ENCODE measurements at regions not wholly inside any gene's neighbourhood (a gene's known extent, or its start where the extent isn't known, plus 50 kb on each side); places are given as distances from the start of the nearest gene placed in this dataset.
"Not testable (repeated sequence)": the region's sequence is repeated elsewhere in the genome, so short reads cannot be mapped to it uniquely, and the experiment has no call there.

DNA sequence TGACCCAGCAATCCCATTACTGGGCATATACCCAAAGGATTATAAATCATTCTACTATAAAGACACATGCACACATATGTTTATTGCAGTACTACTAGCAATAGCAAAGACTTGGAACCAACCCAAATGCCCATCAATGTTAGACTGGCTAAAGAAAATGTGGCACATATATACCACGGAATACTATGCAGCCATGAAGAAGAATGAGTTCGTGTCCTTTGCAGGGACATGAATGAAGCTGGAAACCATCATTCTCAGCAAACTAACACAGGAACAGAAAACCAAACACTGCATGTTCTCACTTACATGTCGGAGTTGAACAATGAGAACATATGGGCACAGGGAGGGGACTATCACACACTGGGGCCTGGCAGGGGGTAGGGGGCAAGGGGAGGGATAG, 183.0 kb downstream of the HACE1 start:
- H3K36me3 Mint-ChIP-seq; H3K9me3 Mint-ChIP-seq (ENCODE audit: low read depth): not testable (repeated sequence)

DNA sequence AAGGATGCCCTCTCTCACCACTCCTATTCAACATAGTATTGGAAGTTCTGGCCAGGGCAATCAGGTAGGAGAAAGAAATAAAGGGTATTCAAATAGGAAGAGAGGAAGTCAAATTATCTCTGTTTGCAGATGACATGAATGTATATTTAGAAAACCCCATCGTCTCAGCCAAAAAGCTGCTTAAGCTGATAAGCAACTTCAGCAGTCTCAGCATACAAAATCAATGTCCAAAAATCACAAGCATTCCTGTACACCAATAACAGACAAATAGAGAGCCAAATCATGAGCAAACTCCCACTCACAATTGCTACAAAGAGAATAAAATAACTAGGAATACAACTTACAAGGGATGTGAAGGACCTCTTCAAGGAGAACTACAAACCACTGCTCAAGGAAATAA, 184.6 kb downstream of the HACE1 start:
- H3K9me3 Mint-ChIP-seq (ENCODE audit: low read depth); H3K27me3 Mint-ChIP-seq; H3K27ac Mint-ChIP-seq; ATAC-seq; DNase-seq; H3K4me3 Mint-ChIP-seq; CTCF ChIA-PET; H3K4me1 Mint-ChIP-seq; H3K36me3 Mint-ChIP-seq: not testable (repeated sequence)

More for the DNA sequence above, 183.0 kb downstream of the HACE1 start:
- CTCF ChIA-PET, DNase-seq, ATAC-seq, H3K4me1 Mint-ChIP-seq, H3K27ac Mint-ChIP-seq, H3K27me3 Mint-ChIP-seq, H3K4me3 Mint-ChIP-seq: not testable (repeated sequence)

DNA sequence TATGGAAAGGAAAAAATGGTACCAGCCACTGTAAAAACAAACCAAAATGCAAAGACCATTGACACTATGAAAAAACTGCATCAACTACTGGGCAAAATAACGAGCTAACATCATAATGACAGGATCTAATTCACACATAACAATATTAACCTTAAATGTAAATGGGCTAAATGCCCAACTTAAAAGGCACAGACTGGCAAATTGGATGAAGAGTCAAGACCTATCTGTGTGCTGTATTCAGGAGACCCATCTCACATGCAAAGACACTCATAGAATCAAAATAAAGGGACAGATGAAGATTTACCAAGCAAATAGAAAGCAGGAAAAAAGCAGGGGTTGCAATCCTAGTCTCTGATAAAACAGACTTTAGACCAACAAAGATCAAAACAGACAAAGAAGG, 186.6 kb downstream of the HACE1 start:
- not testable (repeated sequence) for H3K9me3 Mint-ChIP-seq (ENCODE audit: low read depth); H3K27ac Mint-ChIP-seq

DNA sequence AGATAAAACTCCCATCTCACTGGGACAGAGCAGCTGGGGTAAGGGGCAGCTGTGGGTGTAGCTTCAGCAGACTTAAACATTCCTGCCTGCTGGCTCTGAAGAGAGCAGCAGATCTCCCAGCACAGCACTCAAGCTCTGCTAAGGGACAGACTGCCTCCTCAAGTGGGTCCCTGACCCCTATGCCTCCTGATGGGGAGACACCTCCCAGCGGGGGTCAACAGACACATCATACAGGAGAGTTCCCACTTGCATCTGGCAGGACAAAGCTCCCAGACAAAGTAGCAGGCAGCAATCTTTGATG, 188.2 kb downstream of the HACE1 start:
- H3K27ac Mint-ChIP-seq; H3K36me3 Mint-ChIP-seq; CTCF ChIA-PET; H3K4me1 Mint-ChIP-seq; DNase-seq; H3K9me3 Mint-ChIP-seq (ENCODE audit: low read depth); H3K27me3 Mint-ChIP-seq; ATAC-seq; H3K4me3 Mint-ChIP-seq: not testable (repeated sequence)

More for the DNA sequence above, 186.6 kb downstream of the HACE1 start:
- ATAC-seq, CTCF ChIA-PET, H3K36me3 Mint-ChIP-seq, H3K4me3 Mint-ChIP-seq, DNase-seq, H3K27me3 Mint-ChIP-seq, H3K4me1 Mint-ChIP-seq: not testable (repeated sequence)

DNA sequence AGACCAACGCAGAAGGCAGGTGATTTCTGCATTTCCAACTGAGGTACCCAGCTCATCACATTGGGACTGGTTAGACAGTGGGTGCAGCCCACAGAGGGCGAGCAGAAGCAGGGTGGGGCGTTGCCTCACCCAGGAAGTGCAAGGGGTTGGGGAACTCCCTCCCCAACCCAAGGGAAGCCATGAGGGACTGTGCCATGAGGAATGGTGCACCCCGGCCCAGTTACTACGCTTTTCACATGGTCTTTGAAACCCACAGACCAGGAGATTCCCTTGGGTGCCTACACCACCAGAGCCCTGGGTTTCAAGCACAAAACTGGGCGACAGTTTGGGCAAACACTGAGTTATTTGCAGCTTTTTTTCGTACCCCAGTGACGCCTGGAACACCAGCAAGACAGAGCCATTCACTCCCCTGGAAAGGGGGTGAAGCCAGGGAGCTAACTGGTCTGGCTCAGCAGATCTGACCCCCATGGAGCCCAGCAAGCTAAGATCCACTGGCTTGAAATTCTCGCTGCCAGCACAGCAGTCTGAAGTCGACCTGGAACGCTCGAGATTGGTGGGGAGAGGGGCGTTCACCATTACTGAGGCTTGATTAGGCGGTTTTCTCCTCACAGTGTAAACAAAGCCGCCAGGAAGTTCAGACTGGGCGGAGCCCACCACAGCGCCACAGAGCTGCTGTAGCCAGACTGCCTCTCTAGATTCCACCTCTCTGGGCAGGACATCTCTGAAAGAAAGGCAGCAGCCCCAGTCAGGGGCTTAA, 188.7 kb downstream of the HACE1 start:
- H3K4me1 Mint-ChIP-seq; H3K36me3 Mint-ChIP-seq; ATAC-seq; H3K4me3 Mint-ChIP-seq; H3K9me3 Mint-ChIP-seq (ENCODE audit: low read depth); CTCF ChIA-PET; H3K27me3 Mint-ChIP-seq: not testable (repeated sequence)
- H3K27ac Mint-ChIP-seq: peak overlapping the region; percentile 58
- DNase-seq: peak; percentile 41

DNA sequence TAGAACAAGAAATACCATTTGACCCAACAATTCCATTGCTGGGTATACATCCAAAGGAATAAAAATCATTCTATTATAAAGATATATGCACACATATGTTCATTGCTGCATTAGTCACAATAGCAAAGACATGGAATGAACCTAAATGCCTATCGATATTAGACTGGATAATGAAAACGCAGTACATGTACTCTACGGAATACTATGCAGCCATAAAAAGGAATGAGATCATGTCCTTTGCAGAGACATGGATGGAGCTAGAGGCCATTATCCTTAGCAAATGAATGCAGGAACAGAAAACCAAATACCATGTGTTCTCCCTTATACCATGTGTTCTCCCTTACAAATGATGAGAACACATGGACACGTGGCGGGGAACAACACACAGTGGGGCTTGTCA, 190.2 kb downstream of the HACE1 start:
- Mint-ChIP-seq H3K36me3 (peaks cover 2% of the 10 kb centered on the region), H3K4me1 (no peaks in the 10 kb centered on the region), H3K4me3 (no peak overlapping the region), H3K9me3 (ENCODE audit: low read depth) (no peaks in the 10 kb centered on the region), H3K27me3 (peaks cover 3% of the 10 kb centered on the region), H3K27ac (no peak overlapping the region)
- CTCF ChIA-PET: no interaction called here
- ATAC-seq: no peak
- no peak for DNase-seq

DNA sequence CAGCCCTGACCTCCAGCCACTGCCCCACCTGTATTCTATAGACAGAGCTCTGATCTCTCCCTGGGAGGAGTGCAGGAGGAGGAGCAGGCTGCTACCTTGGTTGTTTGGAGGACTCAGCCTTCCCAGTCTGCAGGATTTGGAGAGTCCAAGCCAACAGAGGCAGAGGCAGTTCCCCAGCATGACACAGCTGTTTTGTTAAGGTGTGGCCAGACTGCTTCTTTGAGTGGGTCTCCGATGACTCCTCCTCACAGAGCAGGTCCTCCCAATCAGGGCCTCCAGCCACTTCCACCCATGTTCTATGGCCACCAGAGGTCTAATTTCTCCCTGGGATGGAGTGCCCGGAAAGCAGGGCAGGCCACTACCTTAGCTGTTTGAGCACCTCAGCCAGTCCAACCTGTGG, 203.5 kb downstream of the HACE1 start:
- Mint-ChIP-seq H3K27me3 (no peaks in the 10 kb centered on the region), H3K27ac (no peak overlapping the region), H3K9me3 (ENCODE audit: low read depth) (no peaks in the 10 kb centered on the region), H3K36me3 (no peaks in the 10 kb centered on the region), H3K4me3 (no peak overlapping the region), H3K4me1 (peaks cover 4% of the 10 kb centered on the region)
- DNase-seq: no peak
- ATAC-seq: no peak
- CTCF ChIA-PET: no interaction called here

DNA sequence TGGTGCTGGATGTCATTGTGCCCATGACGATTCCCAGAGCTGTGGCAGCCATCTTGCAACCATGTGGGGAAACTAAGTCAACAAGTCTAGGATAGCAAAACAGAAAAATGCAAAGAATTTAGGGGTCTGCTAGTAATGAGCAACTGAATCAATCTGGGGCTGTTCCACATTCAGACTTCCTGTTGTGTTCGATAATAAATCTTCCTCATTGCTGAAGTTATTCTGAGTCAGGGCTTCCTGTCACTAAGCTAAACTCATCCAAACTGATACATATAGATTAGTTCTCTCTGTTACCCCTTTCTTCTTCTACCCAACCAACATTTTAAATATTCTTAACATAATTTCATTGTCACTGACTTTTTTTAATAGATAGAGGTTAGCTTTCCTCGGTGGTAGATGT, 205.9 kb downstream of the HACE1 start:
- no peak overlapping the region for H3K4me3 Mint-ChIP-seq
- no peak for DNase-seq
- no peak overlapping the region for H3K27ac Mint-ChIP-seq
- peaks cover 4% of the 10 kb centered on the region for H3K4me1 Mint-ChIP-seq
- CTCF ChIA-PET: no interaction called here
- no peaks in the 10 kb centered on the region for H3K36me3 Mint-ChIP-seq
- H3K9me3 Mint-ChIP-seq (ENCODE audit: low read depth): no peaks in the 10 kb centered on the region
- no peaks in the 10 kb centered on the region for H3K27me3 Mint-ChIP-seq
- no peak for ATAC-seq

DNA sequence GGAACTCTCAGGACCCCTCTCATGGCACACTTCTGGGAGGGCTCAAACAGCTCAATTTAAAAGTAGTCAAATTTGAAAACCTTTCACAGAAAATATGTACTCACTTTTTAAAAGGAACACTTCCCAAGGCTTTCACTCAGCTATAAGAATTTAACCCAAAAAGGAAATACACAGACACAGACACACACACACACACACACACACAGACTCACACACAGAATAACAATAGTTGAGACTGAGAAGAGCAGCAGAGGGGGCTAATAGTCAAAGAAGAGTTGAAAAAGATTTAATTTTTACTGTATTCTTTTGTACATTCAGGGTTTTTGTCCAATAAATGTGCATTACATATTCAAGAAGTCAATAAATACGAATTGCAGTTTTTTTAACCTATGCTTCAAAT, 211.4 kb downstream of the HACE1 start:
- no peaks in the 10 kb centered on the region for H3K9me3 Mint-ChIP-seq (ENCODE audit: low read depth)
- DNase-seq (no peak), ATAC-seq (no peak)
- no peaks in the 10 kb centered on the region for H3K36me3 Mint-ChIP-seq
- no peaks in the 10 kb centered on the region for H3K4me1 Mint-ChIP-seq
- peaks cover 5% of the 10 kb centered on the region for H3K27me3 Mint-ChIP-seq
- no peak overlapping the region for H3K27ac Mint-ChIP-seq
- CTCF ChIA-PET: no interaction called here
- no peak overlapping the region for H3K4me3 Mint-ChIP-seq

DNA sequence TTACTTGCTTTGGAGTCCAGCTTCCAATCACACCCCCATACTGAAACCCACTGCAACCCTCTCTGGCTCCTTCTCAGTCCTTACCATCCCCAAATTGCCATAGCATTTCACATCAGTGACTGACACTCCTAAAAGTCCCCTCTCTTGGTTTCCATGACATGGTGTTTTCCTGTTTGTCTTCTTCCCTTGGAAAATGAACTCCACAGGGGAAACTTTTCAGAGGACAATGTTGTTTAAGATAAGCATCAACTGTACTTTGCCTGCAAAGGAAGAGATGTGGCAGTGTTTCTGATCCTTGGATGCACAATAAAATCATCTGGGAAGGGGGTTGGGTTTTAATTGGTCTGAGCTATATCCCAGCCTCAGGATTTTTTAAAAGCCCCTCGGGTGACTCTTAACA, 214.9 kb downstream of the HACE1 start:
- DNase-seq (no peak), ATAC-seq (no peak)
- H3K27me3 Mint-ChIP-seq: peaks cover 5% of the 10 kb centered on the region
- no peak overlapping the region for H3K4me3 Mint-ChIP-seq
- CTCF ChIA-PET: no interaction called here
- H3K27ac Mint-ChIP-seq: no peak overlapping the region
- H3K36me3 Mint-ChIP-seq: no peaks in the 10 kb centered on the region
- no peaks in the 10 kb centered on the region for H3K9me3 Mint-ChIP-seq (ENCODE audit: low read depth)
- no peaks in the 10 kb centered on the region for H3K4me1 Mint-ChIP-seq

DNA sequence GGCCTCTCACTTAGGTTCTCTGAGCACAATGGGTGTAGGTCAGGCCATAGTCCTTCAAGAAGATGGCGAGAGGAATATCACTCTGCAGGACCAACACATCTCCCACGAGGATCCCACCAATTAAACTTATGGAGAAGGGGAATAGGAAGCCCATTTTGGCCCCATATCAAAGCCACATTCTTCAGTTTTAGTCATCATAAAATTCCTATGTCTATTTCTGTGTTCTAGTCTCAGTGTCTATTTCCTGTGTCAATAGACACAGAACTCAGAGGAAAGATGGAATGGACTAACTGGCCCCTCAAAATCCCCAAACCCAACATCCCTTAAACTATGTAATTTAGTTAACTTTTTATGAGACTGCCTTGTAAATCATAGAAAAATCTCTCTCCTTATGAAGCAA, 216.8 kb downstream of the HACE1 start:
- Mint-ChIP-seq H3K4me1 (peaks cover 10% of the 10 kb centered on the region), H3K27me3 (peaks cover 6% of the 10 kb centered on the region), H3K4me3 (no peak overlapping the region)

DNA sequence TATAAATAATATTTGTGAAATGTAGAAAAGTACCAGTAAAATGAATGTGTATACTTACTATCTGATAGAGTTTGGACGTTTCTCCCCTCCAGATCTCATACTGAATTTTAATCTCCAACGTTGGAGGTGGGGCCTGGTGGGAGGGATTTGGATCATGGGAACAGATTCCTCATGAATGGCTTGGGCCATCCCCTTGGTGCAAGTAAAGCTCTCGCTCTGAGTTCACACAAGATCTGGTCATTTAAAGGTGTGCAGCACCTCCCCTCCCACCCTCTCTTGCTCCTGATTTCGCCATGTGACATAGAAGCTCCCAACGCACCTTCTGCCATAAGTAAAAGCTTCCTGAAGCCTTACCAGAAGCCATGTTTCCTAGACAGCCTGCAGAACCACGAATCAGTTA, 219.0 kb downstream of the HACE1 start:
- peaks cover 10% of the 10 kb centered on the region for H3K4me1 Mint-ChIP-seq

More for the DNA sequence above, 216.8 kb downstream of the HACE1 start:
- Mint-ChIP-seq H3K9me3 (ENCODE audit: low read depth) (no peaks in the 10 kb centered on the region), H3K27ac (no peak overlapping the region), H3K36me3 (no peaks in the 10 kb centered on the region)
- CTCF ChIA-PET: no interaction called here
- ATAC-seq (no peak), DNase-seq (no peak)

DNA sequence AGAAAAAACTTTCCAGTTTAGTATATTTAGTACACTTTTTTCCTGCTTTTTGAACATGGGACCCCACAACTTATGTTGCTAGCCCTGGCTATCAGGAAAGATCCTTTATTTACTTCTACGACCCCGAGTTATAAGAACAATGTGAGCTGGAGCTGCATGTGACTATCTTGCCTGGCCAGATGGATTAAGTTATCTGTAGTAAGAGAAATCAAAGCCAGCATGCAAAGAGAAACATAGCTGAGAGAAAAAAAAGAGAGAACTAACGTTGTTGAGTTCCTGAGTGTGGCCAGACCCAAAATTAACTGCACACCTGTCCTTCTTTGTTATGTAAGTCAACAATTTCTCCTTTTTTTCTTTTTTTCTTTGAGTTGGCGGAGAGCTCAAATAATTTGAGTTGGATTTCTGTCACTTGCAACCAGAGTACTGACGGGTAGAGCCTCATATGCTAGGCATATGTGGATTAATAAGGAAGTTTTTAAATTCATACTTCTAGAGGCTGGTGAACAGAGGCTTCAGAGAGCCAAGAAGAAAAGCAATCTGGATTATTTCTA, 219.5 kb downstream of the HACE1 start:
- CTCF ChIA-PET: no interaction called here
- H3K27me3 Mint-ChIP-seq: peaks cover 5% of the 10 kb centered on the region
- no peaks in the 10 kb centered on the region for H3K9me3 Mint-ChIP-seq (ENCODE audit: low read depth)
- H3K4me3 Mint-ChIP-seq: no peak overlapping the region
- ATAC-seq (no peak), DNase-seq (no peak)
- peaks cover 10% of the 10 kb centered on the region for H3K4me1 Mint-ChIP-seq
- no peaks in the 10 kb centered on the region for H3K36me3 Mint-ChIP-seq
- no peak overlapping the region for H3K27ac Mint-ChIP-seq

More for the DNA sequence above, 219.0 kb downstream of the HACE1 start:
- CTCF ChIA-PET: no interaction called here
- peaks cover 11% of the 10 kb centered on the region for H3K27me3 Mint-ChIP-seq
- no peak for ATAC-seq
- no peak for DNase-seq
- H3K27ac Mint-ChIP-seq: no peak overlapping the region
- no peaks in the 10 kb centered on the region for H3K36me3 Mint-ChIP-seq
- H3K4me3 Mint-ChIP-seq: no peak overlapping the region
- H3K9me3 Mint-ChIP-seq (ENCODE audit: low read depth): no peaks in the 10 kb centered on the region

DNA sequence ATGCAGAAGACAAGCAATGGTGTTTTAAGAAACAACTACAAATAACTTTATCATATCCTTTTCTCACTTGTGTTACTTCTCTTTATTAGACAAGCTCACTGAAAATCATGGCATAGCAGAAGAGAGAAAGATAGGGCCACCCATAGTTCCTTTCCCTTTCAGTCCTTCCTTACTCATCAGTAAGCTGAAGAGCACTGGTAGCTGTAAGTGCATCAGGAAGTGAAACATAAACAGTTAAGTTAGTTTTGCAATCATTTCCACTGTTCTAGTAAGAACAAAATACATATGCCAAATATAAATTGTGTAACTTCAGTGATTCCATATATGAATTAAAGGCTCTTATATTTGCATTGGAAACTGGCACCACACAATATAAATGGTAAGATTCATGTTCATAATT, 220.1 kb downstream of the HACE1 start:
- CTCF ChIA-PET: no interaction called here
- DNase-seq: no peak
- no peaks in the 10 kb centered on the region for H3K9me3 Mint-ChIP-seq (ENCODE audit: low read depth)
- ATAC-seq: no peak
- peaks cover 5% of the 10 kb centered on the region for H3K27me3 Mint-ChIP-seq
- H3K4me1 Mint-ChIP-seq: peaks cover 10% of the 10 kb centered on the region
- H3K36me3 Mint-ChIP-seq: no peaks in the 10 kb centered on the region
- no peak overlapping the region for H3K4me3 Mint-ChIP-seq
- no peak overlapping the region for H3K27ac Mint-ChIP-seq

DNA sequence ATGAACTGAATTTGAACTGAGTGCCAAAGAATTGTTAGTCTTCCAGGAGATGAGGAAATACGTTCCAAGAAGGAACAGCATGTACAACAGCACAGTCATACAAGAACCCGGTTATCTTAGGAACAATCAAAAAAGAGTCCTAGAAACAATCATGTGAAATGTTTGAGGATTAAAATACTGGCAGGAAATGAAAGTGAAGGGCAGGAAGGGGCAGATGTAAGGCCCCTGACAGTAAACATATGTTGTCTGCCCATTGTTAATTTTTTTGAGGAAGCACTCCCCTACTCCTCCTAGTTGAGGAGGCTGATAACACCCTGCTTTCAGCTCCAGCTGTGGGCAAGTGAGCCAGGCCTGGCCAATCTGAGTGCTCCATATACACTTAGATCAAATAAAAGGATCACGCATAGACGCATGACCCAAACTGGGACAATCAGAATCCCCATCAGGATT, 220.9 kb downstream of the HACE1 start:
- DNase-seq (no peak), ATAC-seq (no peak)
- Mint-ChIP-seq H3K27ac (no peak overlapping the region), H3K9me3 (ENCODE audit: low read depth) (no peaks in the 10 kb centered on the region), H3K36me3 (no peaks in the 10 kb centered on the region), H3K4me3 (no peak overlapping the region), H3K27me3 (peaks cover 5% of the 10 kb centered on the region), H3K4me1 (peaks cover 10% of the 10 kb centered on the region)
- CTCF ChIA-PET: no interaction called here
